T follicular helper cell (primary cell): ENCODE measurements at regions not wholly inside any gene's neighbourhood (a gene's known extent, or its start where the extent isn't known, plus 50 kb on each side); places are given as distances from the start of the nearest gene placed in this dataset.
"Not testable (repeated sequence)": the region's sequence is repeated elsewhere in the genome, so short reads cannot be mapped to it uniquely, and the experiment has no call there.

Experiments
- DNase-seq: peaks from one replicate; pipeline ENCODE4 v3.0.0-alpha.2; 2020; ENCODE audit warnings: low read depth

- no peak for DNase-seq
These were observed 519.4 kb upstream of the ZNF337 start for GRCh38 chr20:26216025-26216424.

- DNase-seq = no peak
These were observed 518.3 kb upstream of the ZNF337 start for GRCh38 chr20:26214991-26215390.

GRCh38 chr20:26209171-26209941 is 512.7 kb upstream of the ZNF337 start:
- DNase-seq = no peak

- peak; percentile 27 for DNase-seq
These were observed 511.8 kb upstream of the ZNF337 start for GRCh38 chr20:26208296-26209091.

- DNase-seq = not testable (repeated sequence)
These were observed 511.3 kb upstream of the ZNF337 start for GRCh38 chr20:26207967-26208295.

GRCh38 chr20:26207237-26207966 is 510.7 kb upstream of the ZNF337 start:
- DNase-seq = no peak

GRCh38 chr20:26205350-26205749 is 508.7 kb upstream of the ZNF337 start:
- DNase-seq = no peak

GRCh38 chr20:26201026-26201425 is 504.4 kb upstream of the ZNF337 start:
- not testable (repeated sequence) for DNase-seq

- DNase-seq = not testable (repeated sequence)
These were observed 490.7 kb upstream of the ZNF337 start for GRCh38 chr20:26187329-26187728.

- not testable (repeated sequence) for DNase-seq
These were observed 487.1 kb upstream of the ZNF337 start for GRCh38 chr20:26183720-26184119.

- DNase-seq = not testable (repeated sequence)
These were observed 484.7 kb upstream of the ZNF337 start for GRCh38 chr20:26181364-26181763.

- not testable (repeated sequence) for DNase-seq
These were observed 475.2 kb upstream of the ZNF337 start for GRCh38 chr20:26171875-26172274.

- DNase-seq = no peak
These were observed 472.9 kb upstream of the ZNF337 start for GRCh38 chr20:26169506-26169905.

GRCh38 chr20:26167499-26167898 is 470.8 kb upstream of the ZNF337 start:
- no peak for DNase-seq

- DNase-seq = no peak
These were observed 467.2 kb upstream of the ZNF337 start for GRCh38 chr20:26163890-26164289.

GRCh38 chr20:26163151-26163550 is 466.5 kb upstream of the ZNF337 start:
- not testable (repeated sequence) for DNase-seq

GRCh38 chr20:26161741-26162140 is 465.1 kb upstream of the ZNF337 start:
- not testable (repeated sequence) for DNase-seq

GRCh38 chr20:26160916-26161315 is 464.3 kb upstream of the ZNF337 start:
- not testable (repeated sequence) for DNase-seq

GRCh38 chr20:26154224-26154623 is 457.6 kb upstream of the ZNF337 start:
- no peak for DNase-seq

GRCh38 chr20:26135325-26136110 is 438.9 kb upstream of the ZNF337 start:
- no peak for DNase-seq

GRCh38 chr20:26134606-26135005 is 438.0 kb upstream of the ZNF337 start:
- DNase-seq = no peak

GRCh38 chr20:26133794-26134193 is 437.1 kb upstream of the ZNF337 start:
- DNase-seq = not testable (repeated sequence)
